OCI-LY3 (cell line): ENCODE measurements at regions not wholly inside any gene's neighbourhood (a gene's known extent, or its start where the extent isn't known, plus 50 kb on each side); places are given as distances from the start of the nearest gene placed in this dataset.

ENCODE experiments used
- CTCF ChIP-seq: fragments of 200-600, 300-600 bp; sonication (generic); IDR thresholded peaks from 2 replicates; pipeline ENCODE4 v1.5.1; 2014; ENCODE audit warnings: antibody characterized with exemption, low read length, low read depth
- EZH2phosphoT487 ChIP-seq: fragments of 200-600 bp; shearing (Covaris generic); IDR thresholded peaks from 2 replicates; pipeline ENCODE4 v1.6.1; 2018; ENCODE audit warnings: antibody characterized with exemption, mixed run types, low read depth

GRCh38 chr7:124651136-124651535 is 114.5 kb downstream of the GPR37 start:
- TF ChIP-seq CTCF: no peak
- no peak for TF ChIP-seq EZH2phosphoT487
